Right ventricle myocardium inferior (tissue), 1 donor: ENCODE measurements at regions not wholly inside any gene's neighbourhood (a gene's known extent, or its start where the extent isn't known, plus 50 kb on each side); places are given as distances from the start of the nearest gene placed in this dataset.
"Not testable (repeated sequence)": the region's sequence is repeated elsewhere in the genome, so short reads cannot be mapped to it uniquely, and the experiment has no call there.

ENCODE experiments used
- ATAC-seq: fragments of 200-7000 bp; cut with Tn5 transposase; one replicate; pipeline ENCODE4 v1.9.1; 2020; ENCODE audit warnings: mild to moderate bottlenecking, moderate library complexity
- DNase-seq: peaks from one replicate; pipeline ENCODE4 v3.0.0; 2021; ENCODE audit errors: missing footprints
- intact Hi-C: fragments of 100-400 bp; cut with DNase I; formaldehyde crosslinking; loops from one replicate; pipeline ENCODE4 v1.11.0; 2022
- donor health status: DM: no; HTN: yes; CAD: no; lungs with severe emphysema.

DNA sequence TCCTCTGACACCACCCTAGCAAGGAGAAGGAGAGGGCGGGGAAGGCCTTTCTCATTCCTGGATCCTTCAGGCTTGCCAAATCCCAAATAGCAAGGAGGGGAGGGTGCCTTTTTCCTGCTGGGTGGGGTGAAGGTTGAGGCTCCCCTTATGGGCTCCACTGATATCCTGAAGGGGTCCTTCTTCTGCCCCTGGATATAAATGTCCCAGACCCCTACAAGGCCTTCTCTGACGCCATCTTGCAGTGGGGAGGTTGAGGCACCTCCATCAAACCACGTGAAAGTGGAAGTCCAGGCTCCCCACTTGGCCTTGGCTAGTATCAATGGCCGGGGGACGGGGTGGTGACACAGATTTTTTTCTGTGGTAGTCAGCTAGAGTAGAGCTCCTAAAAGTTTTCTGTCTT, 371.3 kb downstream of the GLRX3 start:
- DNase-seq (no peak), ATAC-seq (no peak)
- intact Hi-C loops, result no loop called here

- intact Hi-C loops, result no loop called here
- ATAC-seq, result no peak
- DNase-seq, result no peak
These were observed 373.9 kb downstream of the GLRX3 start for GRCh38 chr10:130509881-130510689.

GRCh38 chr10:130510755-130511154, 374.6 kb downstream of the GLRX3 start:
- intact Hi-C loops, result no loop called here
- no peak for ATAC-seq
- no peak for DNase-seq

- intact Hi-C loops, result no loop called here
- ATAC-seq (no peak), DNase-seq (no peak)
These were observed 375.6 kb downstream of the GLRX3 start for GRCh38 chr10:130511766-130512165.

DNA sequence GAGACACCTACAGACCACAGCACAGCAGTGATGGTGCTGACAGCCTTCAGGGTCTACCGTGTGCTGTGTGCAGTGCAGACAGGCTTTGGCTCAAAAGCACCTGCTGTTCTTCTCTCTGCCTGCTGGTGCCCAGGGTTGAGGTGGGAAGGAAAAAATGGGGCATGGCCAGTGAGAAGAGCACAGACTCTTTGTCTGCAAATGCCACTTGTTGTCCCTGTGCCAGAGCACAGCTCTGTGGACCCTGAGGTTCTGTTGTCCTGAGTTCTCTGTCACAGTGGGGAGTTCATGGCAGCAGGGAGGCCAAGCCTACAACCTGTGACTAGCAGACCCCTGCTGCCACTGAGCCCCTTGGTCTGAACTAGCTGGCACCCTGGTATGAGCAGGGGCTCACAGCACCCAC, 376.7 kb downstream of the GLRX3 start:
- ATAC-seq (no peak), DNase-seq (no peak)
- intact Hi-C loops, result no loop called here

- DNase-seq (no peak), ATAC-seq (no peak)
- intact Hi-C loops, result no loop called here
These were observed 377.7 kb downstream of the GLRX3 start for GRCh38 chr10:130513686-130514476.

DNA sequence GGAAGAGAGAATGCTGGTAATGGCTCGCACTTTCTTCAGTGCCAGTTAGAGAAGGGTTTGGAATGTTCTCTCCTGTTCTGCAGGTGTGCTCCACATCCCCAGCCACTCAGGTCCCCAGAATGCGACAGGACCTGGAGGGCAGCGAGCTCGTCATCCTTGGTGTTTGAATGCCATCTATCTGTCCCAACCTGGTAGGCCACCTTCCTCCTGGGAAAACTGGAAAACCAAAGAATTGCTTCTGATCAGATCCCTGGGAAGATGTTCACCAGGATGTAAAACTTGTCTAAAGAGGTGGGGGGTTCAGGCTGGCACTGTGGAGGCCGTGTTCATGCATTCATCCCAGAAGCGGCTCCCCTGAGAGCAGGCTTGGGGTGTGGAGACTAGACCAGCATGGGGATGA, 379.5 kb downstream of the GLRX3 start:
- intact Hi-C loops, result no loop called here
- no peak for ATAC-seq
- no peak for DNase-seq

DNA sequence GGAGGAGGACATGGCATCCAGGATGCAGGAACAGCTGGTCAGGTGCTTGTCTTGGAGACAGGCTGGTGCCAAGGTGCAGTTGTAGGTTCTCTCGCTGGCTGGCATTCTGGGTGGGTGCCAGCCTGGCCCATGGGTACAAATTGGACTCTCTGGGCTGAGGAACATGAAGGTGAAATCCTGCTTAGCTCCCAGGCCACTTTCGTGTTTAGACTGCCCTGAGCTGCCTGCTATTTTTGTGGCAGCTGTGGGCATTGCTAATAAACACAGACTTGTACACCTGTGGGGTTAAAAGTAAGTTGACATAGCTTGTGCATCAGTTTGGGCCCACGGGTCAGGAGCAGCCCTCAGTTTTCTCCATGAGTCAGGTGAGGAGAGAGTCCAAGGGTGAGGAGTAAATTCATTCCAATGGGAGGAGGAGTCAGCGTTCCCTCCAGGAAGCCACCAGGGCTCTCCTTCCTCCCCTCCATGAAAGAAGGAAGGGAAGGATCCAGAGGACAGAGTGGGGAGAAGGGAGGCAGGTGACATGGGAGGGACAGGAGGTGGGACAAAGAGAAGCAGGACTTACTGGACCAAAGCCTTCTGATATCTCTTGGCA, 380.0 kb downstream of the GLRX3 start:
- intact Hi-C loops, result no loop called here
- DNase-seq, result no peak
- no peak for ATAC-seq

DNA sequence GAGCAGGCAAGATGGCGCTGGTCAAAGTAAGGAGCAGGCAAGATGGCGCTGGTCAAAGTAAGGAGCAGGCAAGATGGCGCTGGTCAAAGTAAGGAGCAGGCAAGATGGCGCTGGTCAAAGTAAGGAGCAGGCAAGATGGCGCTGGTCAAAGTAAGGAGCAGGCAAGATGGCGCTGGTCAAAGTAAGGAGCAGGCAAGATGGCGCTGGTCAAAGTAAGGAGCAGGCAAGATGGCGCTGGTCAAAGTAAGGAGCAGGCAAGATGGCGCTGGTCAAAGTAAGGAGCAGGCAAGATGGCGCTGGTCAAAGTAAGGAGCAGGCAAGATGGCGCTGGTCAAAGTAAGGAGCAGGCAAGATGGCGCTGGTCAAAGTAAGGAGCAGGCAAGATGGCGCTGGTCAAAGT, 382.7 kb downstream of the GLRX3 start:
- ATAC-seq, DNase-seq, intact Hi-C loops: not testable (repeated sequence)

GRCh38 chr10:130519791-130520190, 383.6 kb downstream of the GLRX3 start:
- intact Hi-C loops, result no loop called here
- no peak for ATAC-seq
- DNase-seq, result no peak

- ATAC-seq, result no peak
- intact Hi-C loops, result no loop called here
These were observed 395.1 kb downstream of the GLRX3 start for GRCh38 chr10:130531312-130531711.

GRCh38 chr10:130541090-130541489, 404.9 kb downstream of the GLRX3 start:
- intact Hi-C loops, result no loop called here
- ATAC-seq, result no peak
- no peak for DNase-seq

More at GRCh38 chr10:130531312-130531711, 395.1 kb downstream of the GLRX3 start:
- DNase-seq, result no peak

DNA sequence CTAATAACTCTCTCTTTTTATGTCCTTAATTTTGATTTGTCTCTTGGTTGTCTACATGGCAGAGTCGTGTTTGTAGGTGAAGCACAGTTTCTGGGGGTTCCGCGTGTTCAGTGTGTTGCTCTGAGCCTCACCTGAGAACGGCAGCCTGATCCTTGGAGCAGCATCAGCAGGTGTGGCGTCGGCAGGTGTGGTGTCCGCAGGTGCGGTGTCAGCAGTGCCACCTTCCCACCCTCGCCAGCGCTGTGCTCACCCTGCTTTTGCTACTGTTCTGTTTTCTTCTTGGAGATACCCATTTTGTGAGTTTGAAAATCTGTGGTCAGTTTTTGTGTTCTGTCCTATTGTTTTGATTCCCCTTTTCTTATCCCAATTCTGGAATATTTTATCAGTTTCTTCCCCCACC, 406.6 kb downstream of the GLRX3 start:
- intact Hi-C loops, result no loop called here
- ATAC-seq (no peak), DNase-seq (no peak)

GRCh38 chr10:130543794-130544193, 407.6 kb downstream of the GLRX3 start:
- intact Hi-C loops, result no loop called here
- ATAC-seq, result no peak
- DNase-seq, result no peak

GRCh38 chr10:130545122-130545521, 408.9 kb downstream of the GLRX3 start:
- ATAC-seq (no peak), DNase-seq (no peak)
- intact Hi-C loops, result no loop called here

- ATAC-seq (no peak), DNase-seq (no peak)
- intact Hi-C loops, result no loop called here
These were observed 409.5 kb downstream of the GLRX3 start for GRCh38 chr10:130545697-130546096.

GRCh38 chr10:130546841-130547240, 410.6 kb downstream of the GLRX3 start:
- ATAC-seq, result no peak
- intact Hi-C loops, result no loop called here
- no peak for DNase-seq

DNA sequence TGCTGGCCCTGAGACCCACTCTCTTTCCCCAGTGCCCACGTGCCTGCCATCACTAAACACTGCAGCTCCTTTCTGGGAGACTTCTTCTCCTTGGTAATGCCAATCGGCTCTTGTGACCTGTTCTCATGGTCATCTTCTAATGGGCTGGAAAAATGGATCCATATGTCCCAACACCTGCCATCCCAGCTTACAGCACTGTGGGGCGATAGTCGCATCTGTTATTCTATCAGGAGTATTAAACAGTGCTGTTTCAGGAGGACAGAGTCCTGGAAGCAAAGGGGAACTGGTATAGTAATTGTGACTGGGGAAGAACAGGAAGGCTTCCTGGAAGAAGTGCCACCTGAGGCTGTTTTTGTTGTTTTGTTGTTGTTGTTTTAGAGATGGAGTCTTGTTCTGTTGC, 411.2 kb downstream of the GLRX3 start:
- intact Hi-C loops, result no loop called here
- no peak for ATAC-seq
- DNase-seq, result no peak

GRCh38 chr10:130550952-130551674, 414.9 kb downstream of the GLRX3 start:
- DNase-seq (no peak), ATAC-seq (no peak)
- intact Hi-C loops, result no loop called here
